Parathyroid adenoma (tissue), 2 donors: ENCODE measurements at regions not wholly inside any gene's neighbourhood (a gene's known extent, or its start where the extent isn't known, plus 50 kb on each side); places are given as distances from the start of the nearest gene placed in this dataset.

ENCODE experiments used
- H2AFZ ChIP-seq: fragments of 300-600 bp; sonication (generic); one replicate; pipeline ENCODE4 v1.7.0; 2017; ENCODE audit warnings: antibody characterized with exemption, mild to moderate bottlenecking
- H3K27ac ChIP-seq: fragments of 300-600 bp; sonication (generic); one replicate; pipeline ENCODE4 v1.7.0; 2017
- H3K27me3 ChIP-seq: fragments of 300-600 bp; sonication (generic); one replicate; pipeline ENCODE4 v1.7.0; 2017; ENCODE audit warnings: low read length; ENCODE audit not compliant: control insufficient read depth, insufficient read depth
- H3K36me3 ChIP-seq: fragments of 300-600 bp; sonication (generic); one replicate; pipeline ENCODE4 v1.7.0; 2017; ENCODE audit warnings: low read length; ENCODE audit not compliant: control insufficient read depth, insufficient read depth
- H3K4me1 ChIP-seq: fragments of 300-600 bp; sonication (generic); one replicate; pipeline ENCODE4 v1.7.0; 2017; ENCODE audit warnings: control low read depth
- H3K4me2 ChIP-seq: fragments of 300-600 bp; sonication (generic); one replicate; pipeline ENCODE4 v1.7.0; 2017; ENCODE audit warnings: low read length
- H3K4me3 ChIP-seq: fragments of 300-600 bp; sonication (generic); one replicate; pipeline ENCODE4 v1.7.0; 2017; ENCODE audit warnings: low read depth, low read length
- H3K79me2 ChIP-seq: fragments of 300-600 bp; sonication (generic); one replicate; pipeline ENCODE4 v1.7.0; 2017; ENCODE audit warnings: control low read depth
- H3K9ac ChIP-seq: fragments of 300-600 bp; sonication (generic); one replicate; pipeline ENCODE4 v1.7.0; 2017; ENCODE audit warnings: mild to moderate bottlenecking
- H3K9me3 ChIP-seq: fragments of 300-600 bp; sonication (generic); one replicate; pipeline ENCODE4 v1.7.0; 2017; ENCODE audit warnings: low read length; ENCODE audit not compliant: control insufficient read depth
- CTCF ChIP-seq: fragments of 300-600 bp; sonication (generic); IDR thresholded peaks from one replicate; pipeline ENCODE4 v1.7.0; 2017; ENCODE audit warnings: antibody characterized with exemption, mild to moderate bottlenecking
- donor health status: primary hyperparathyroidism.

- Histone ChIP-seq H3K27me3 (no peaks in the 10 kb centered on the region), H3K79me2 (no peaks in the 10 kb centered on the region), H3K4me2 (peak overlapping the region; percentile 6), H3K9ac (no peak overlapping the region), H2AFZ (peak overlapping the region; percentile 47), H3K36me3 (no peaks in the 10 kb centered on the region), H3K9me3 (no peaks in the 10 kb centered on the region), H3K27ac (peak overlapping the region; percentile 49), H3K4me1 (peaks cover 16% of the 10 kb centered on the region), H3K4me3 (no peak overlapping the region)
- TF ChIP-seq CTCF, result no peak
Measured at GRCh38 chr3:182605882-182606611, 187.3 kb upstream of the ATP11B start.

GRCh38 chr3:182606905-182607504 is 186.3 kb upstream of the ATP11B start:
- Histone ChIP-seq H3K27me3 (no peaks in the 10 kb centered on the region), H3K27ac (no peak overlapping the region), H3K79me2 (no peaks in the 10 kb centered on the region), H3K4me2 (no peak overlapping the region), H3K4me1 (peaks cover 16% of the 10 kb centered on the region), H3K9ac (no peak overlapping the region), H3K4me3 (no peak overlapping the region), H2AFZ (no peak overlapping the region), H3K9me3 (no peaks in the 10 kb centered on the region), H3K36me3 (no peaks in the 10 kb centered on the region)
- no peak for TF ChIP-seq CTCF

- Histone ChIP-seq H3K4me2 (no peak overlapping the region), H3K79me2 (no peaks in the 10 kb centered on the region), H2AFZ (peak overlapping the region; percentile 34), H3K4me1 (peaks cover 14% of the 10 kb centered on the region), H3K27ac (no peak overlapping the region), H3K27me3 (no peaks in the 10 kb centered on the region), H3K9ac (no peak overlapping the region), H3K36me3 (no peaks in the 10 kb centered on the region), H3K4me3 (no peak overlapping the region), H3K9me3 (no peaks in the 10 kb centered on the region)
- no peak for TF ChIP-seq CTCF
Measured at GRCh38 chr3:182608832-182609231, 184.5 kb upstream of the ATP11B start.

GRCh38 chr3:182609575-182610156 is 183.6 kb upstream of the ATP11B start:
- no peak for TF ChIP-seq CTCF
- no peaks in the 10 kb centered on the region for H3K9me3 ChIP-seq
- H3K27me3 ChIP-seq, result no peaks in the 10 kb centered on the region
- H3K4me3 ChIP-seq, result no peak overlapping the region
- H3K27ac ChIP-seq, result no peak overlapping the region
- peaks cover 11% of the 10 kb centered on the region for H3K4me1 ChIP-seq
- H3K4me2 ChIP-seq, result no peak overlapping the region
- H2AFZ ChIP-seq, result peak overlapping the region; percentile 34
- H3K9ac ChIP-seq, result no peak overlapping the region
- no peaks in the 10 kb centered on the region for H3K79me2 ChIP-seq
- no peaks in the 10 kb centered on the region for H3K36me3 ChIP-seq
